Thoracic aorta (tissue), 2 donors: ENCODE measurements at regions not wholly inside any gene's neighbourhood (a gene's known extent, or its start where the extent isn't known, plus 50 kb on each side); places are given as distances from the start of the nearest gene placed in this dataset.

Experiments
- ATAC-seq: fragments of 150-250 bp; one replicate; pipeline ENCODE4 v1.8.0; 2017; ENCODE audit warnings: low read depth; ENCODE audit not compliant: insufficient number of reproducible peaks, low FRiP score
- DNase-seq: peaks from one replicate; pipeline ENCODE4 v3.0.0-alpha.2; 2020; ENCODE audit warnings: low spot score
- H3K27ac ChIP-seq, 2 donors: fragments of 200-600 bp; sonication (generic); 1 replicate in 1 of 2; 2 replicates in 1 of 2; pipeline ENCODE4 v1.5.1; 2016; ENCODE audit warnings: mild to moderate bottlenecking in 2 of 2, moderate library complexity in 2 of 2
- H3K27me3 ChIP-seq: fragments of 200-600 bp; sonication (generic); replicated peaks from 2 replicates; pipeline ENCODE4 v1.6.0; 2016; ENCODE audit warnings: mild to moderate bottlenecking; ENCODE audit not compliant: insufficient read depth
- H3K36me3 ChIP-seq: fragments of 200-600 bp; sonication (generic); one replicate; pipeline ENCODE4 v1.5.1; 2016
- H3K4me1 ChIP-seq, 2 donors: fragments of 200-600 bp; sonication (generic); 1 replicate in 1 of 2; 2 replicates in 1 of 2; pipeline versions ENCODE4 v1.5.1 to v1.6.0; 2016; ENCODE audit warnings: low read depth in 2 of 2, mild to moderate bottlenecking in 1 of 2; ENCODE audit not compliant: control insufficient read depth in 1 of 2
- H3K4me3 ChIP-seq: fragments of 200-600 bp; sonication (generic); 2 replicates; pipeline ENCODE4 v1.5.1; 2016; ENCODE audit warnings: mild to moderate bottlenecking
- H3K9me3 ChIP-seq: fragments of 200-600 bp; sonication (generic); 2 replicates; pipeline ENCODE4 v1.5.1; 2016
- CTCF ChIP-seq: fragments of 200-600 bp; sonication (generic); IDR thresholded peaks from one replicate; pipeline ENCODE4 v1.5.1; 2019; ENCODE audit warnings: antibody characterized with exemption

GRCh38 chr2:128408349-128409305 lies 90.0 kb upstream of the HS6ST1 start:
- DNase-seq (no peak), ATAC-seq (no peak)
- Histone ChIP-seq H3K27ac (no peak overlapping the region), H3K9me3 (no peaks in the 10 kb centered on the region), H3K4me1 (no peaks in the 10 kb centered on the region), H3K27me3 (no peaks in the 10 kb centered on the region), H3K36me3 (no peaks in the 10 kb centered on the region), H3K4me3 (no peak overlapping the region)
- no peak for TF ChIP-seq CTCF

- H3K27ac ChIP-seq, result no peak overlapping the region
- no peaks in the 10 kb centered on the region for H3K9me3 ChIP-seq
- no peak for TF ChIP-seq CTCF
- no peak overlapping the region for H3K4me3 ChIP-seq
- H3K36me3 ChIP-seq, result no peaks in the 10 kb centered on the region
- no peak for DNase-seq
- H3K4me1 ChIP-seq, result no peaks in the 10 kb centered on the region
- ATAC-seq, result no peak
- no peaks in the 10 kb centered on the region for H3K27me3 ChIP-seq
Measured at GRCh38 chr2:128409326-128410034, 90.8 kb upstream of the HS6ST1 start.

GRCh38 chr2:128410035-128410757 lies 91.5 kb upstream of the HS6ST1 start:
- H3K27ac ChIP-seq, result no peak overlapping the region
- ATAC-seq (no peak), DNase-seq (no peak)
- H3K36me3 ChIP-seq, result no peaks in the 10 kb centered on the region
- H3K4me3 ChIP-seq, result no peak overlapping the region
- TF ChIP-seq CTCF, result no peak
- H3K4me1 ChIP-seq, result no peaks in the 10 kb centered on the region
- H3K9me3 ChIP-seq, result no peaks in the 10 kb centered on the region
- no peaks in the 10 kb centered on the region for H3K27me3 ChIP-seq

DNA sequence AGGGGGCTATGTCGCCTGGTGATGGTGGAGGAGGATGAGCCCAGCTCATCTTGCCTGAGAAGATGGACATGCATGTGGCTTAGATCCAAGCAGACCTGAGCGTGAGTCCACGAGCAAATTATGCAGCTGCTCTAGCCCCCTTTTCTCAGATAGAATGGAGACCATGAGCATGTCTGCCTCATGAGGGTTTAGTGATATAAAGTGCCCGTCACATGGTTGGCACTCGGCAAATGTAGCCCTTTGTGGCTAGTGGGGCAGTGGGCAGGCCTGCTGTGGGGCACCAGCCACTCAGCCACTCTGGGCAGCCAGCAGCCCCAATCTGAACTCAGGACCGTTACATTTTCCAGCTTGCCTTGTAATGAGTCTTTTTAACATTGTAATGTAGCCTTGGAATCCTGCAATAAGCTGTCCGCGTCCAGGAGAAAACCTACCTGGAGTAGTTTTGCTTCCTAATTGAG lies 92.1 kb upstream of the HS6ST1 start:
- Histone ChIP-seq H3K27ac (no peak overlapping the region), H3K4me3 (no peak overlapping the region), H3K9me3 (no peaks in the 10 kb centered on the region), H3K36me3 (no peaks in the 10 kb centered on the region), H3K4me1 (no peaks in the 10 kb centered on the region), H3K27me3 (no peaks in the 10 kb centered on the region)
- ATAC-seq (no peak), DNase-seq (no peak)
- no peak for TF ChIP-seq CTCF

DNA sequence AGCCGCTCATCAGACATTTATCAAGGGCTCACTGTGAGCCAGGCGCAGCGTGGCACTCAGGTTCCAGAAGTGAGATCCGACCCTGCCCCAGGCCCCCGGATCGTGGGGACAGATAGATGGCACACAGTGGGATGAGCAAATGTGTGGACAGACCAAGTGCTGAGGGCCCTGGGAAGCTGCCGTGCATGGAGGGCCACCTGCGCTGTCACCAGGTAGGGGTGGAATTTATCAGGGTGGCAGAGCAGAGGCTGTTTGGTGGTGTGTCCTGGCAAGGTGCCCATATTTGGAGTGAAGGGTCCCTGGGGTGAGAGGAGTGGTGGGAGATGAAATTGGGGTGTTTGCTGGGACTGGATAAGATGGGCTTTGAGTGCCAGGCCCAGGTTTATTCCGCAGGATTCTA lies 92.8 kb upstream of the HS6ST1 start:
- H3K9me3 ChIP-seq, result no peaks in the 10 kb centered on the region
- no peak for ATAC-seq

More for the DNA sequence above, 92.8 kb upstream of the HS6ST1 start:
- no peak for TF ChIP-seq CTCF
- no peak for DNase-seq
- Histone ChIP-seq H3K27me3 (no peaks in the 10 kb centered on the region), H3K27ac (no peak overlapping the region), H3K36me3 (no peaks in the 10 kb centered on the region), H3K4me1 (no peaks in the 10 kb centered on the region), H3K4me3 (no peak overlapping the region)
